ENCODE measurements at regions not wholly inside any gene's neighbourhood (a gene's known extent, or its start where the extent isn't known, plus 50 kb on each side); places are given as distances from the start of the nearest gene placed in this dataset.
A peak's percentile ranks its signal among the peaks of the same experiment; 100 is the strongest.
"Not testable (repeated sequence)": the region's sequence is repeated elsewhere in the genome, so short reads cannot be mapped to it uniquely, and the experiment has no call there.

DNA sequence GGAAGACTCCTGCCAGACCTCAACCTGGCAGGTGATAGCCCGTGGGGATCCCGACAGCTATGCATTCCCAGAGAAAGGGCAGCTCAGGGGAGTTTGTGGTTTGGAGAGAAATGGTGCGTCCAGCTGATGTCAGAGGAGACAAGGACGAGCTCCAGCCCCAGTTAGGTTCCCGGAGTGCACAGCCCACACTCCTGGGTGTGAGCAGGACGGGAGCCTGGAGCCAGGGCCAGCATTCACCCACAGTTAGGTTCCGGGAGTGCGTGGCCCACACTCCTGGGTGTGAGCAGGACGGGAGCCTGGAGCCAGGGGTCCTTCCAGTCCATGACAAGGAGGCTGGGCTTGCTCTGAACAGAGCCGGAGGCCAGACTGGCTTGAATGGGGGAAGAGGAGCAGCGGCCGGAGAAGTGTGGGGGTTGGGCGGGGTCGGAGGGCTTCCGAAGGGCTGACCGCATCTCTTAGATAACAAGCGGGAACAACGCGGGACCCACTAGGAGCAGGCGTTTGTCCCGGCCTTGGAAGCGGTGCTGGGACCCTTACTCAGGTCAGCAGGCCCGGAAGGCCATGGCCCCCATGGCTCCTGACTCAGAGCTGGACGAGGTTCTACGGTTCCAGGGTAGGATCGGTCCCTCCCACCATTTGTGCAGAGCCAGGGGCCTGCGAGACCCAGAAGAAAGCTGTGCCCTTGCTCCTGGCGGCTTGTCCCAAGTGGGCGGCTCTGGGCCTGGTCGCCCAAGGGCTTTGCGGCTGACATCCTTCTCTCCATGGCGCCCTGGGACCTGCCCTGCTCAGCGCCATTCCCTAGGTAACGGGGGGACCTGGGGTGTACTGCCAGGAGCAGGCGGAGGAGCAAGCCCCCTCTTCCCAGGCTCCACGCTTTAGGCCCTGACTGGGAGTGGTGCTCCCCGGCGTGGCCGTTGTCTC is 185.6 kb downstream of the RTP5 start:
- Histone ChIP-seq H3K36me3 (ENCODE audit: insufficient read depth, low read length) (no peaks in the 10 kb centered on the region), H3K4me1 (ENCODE audit: insufficient read depth, low read length) (no peaks in the 10 kb centered on the region), H3K4me3 (ENCODE audit: low read length) (no peak overlapping the region), H3K27me3 (ENCODE audit: insufficient read depth, low read length) (peaks cover 18% of the 10 kb centered on the region), H2AFZ (ENCODE audit: low read depth, low read length) (no peak overlapping the region), H3K9me3 (ENCODE audit: low read length) (no peaks in the 10 kb centered on the region)

GRCh38 chr2:242056026-242056425 is 186.5 kb downstream of the RTP5 start:
- Histone ChIP-seq H2AFZ (ENCODE audit: low read depth, low read length) (no peak overlapping the region), H3K9me3 (ENCODE audit: low read length) (no peaks in the 10 kb centered on the region), H3K4me1 (ENCODE audit: insufficient read depth, low read length) (no peaks in the 10 kb centered on the region), H3K36me3 (ENCODE audit: insufficient read depth, low read length) (no peaks in the 10 kb centered on the region), H3K27me3 (ENCODE audit: insufficient read depth, low read length) (peaks cover 18% of the 10 kb centered on the region), H3K4me3 (ENCODE audit: low read length) (no peak overlapping the region)

DNA sequence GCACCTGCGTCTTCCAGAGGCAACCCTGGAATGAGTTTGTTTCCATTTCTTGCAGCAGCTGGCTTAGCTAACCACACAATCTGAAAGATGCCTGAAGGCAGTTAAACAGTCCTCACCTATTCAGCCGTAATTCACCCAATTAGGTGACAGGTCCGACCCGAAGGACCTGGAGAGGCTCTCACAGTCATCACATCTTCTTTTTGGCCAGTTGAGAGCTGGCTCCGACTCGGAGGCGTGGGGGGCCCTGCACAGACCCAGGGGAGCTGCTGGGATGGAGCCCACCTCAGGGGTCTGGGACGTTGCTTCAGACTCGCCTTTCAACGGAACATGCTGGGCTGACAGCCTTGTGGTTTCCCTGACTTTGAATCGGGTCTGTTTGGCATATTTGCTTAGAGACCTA is 187.3 kb downstream of the RTP5 start:
- no peaks in the 10 kb centered on the region for H3K36me3 ChIP-seq (ENCODE audit: insufficient read depth, low read length)
- no peaks in the 10 kb centered on the region for H3K4me1 ChIP-seq (ENCODE audit: insufficient read depth, low read length)
- no peaks in the 10 kb centered on the region for H3K9me3 ChIP-seq (ENCODE audit: low read length)
- peaks cover 18% of the 10 kb centered on the region for H3K27me3 ChIP-seq (ENCODE audit: insufficient read depth, low read length)
- H2AFZ ChIP-seq (ENCODE audit: low read depth, low read length): no peak overlapping the region
- H3K4me3 ChIP-seq (ENCODE audit: low read length): no peak overlapping the region

- H3K4me3 ChIP-seq (ENCODE audit: low read length): no peak overlapping the region
- no peaks in the 10 kb centered on the region for H3K9me3 ChIP-seq (ENCODE audit: low read length)
- H3K27me3 ChIP-seq (ENCODE audit: insufficient read depth, low read length): peaks cover 18% of the 10 kb centered on the region
- no peak overlapping the region for H2AFZ ChIP-seq (ENCODE audit: low read depth, low read length)
- no peaks in the 10 kb centered on the region for H3K4me1 ChIP-seq (ENCODE audit: insufficient read depth, low read length)
- H3K36me3 ChIP-seq (ENCODE audit: insufficient read depth, low read length): no peaks in the 10 kb centered on the region
Observed at GRCh38 chr2:242057379-242058040, 188.0 kb downstream of the RTP5 start.

DNA sequence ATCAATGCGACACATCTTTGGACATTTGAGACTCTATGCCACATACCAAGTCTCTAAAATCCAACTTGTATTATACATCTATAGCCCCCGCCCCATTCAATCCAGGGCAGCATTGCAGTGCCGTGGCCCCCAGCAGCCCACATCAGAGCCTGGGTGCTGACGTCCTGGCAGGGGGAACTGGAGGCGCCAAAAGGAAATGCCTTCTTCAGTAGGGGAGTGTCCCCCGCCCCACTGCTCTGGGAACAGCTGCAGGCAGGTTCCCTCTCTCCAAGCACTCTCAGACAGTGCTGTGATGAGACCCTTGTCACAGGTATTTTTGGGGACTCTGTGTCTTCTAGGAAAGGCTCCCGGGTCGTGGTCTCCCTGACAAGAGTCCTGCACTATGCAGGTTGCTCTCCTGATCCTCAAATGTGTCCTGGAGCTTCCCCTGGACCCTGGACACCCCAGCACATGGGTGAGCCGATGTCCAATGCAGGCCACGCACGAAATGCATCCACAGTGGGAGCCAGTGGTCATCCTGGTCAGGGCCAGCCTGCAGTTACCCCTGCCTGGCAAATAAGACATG is 188.7 kb downstream of the RTP5 start:
- Histone ChIP-seq H3K4me3 (ENCODE audit: low read length) (no peak overlapping the region), H3K4me1 (ENCODE audit: insufficient read depth, low read length) (peaks cover 3% of the 10 kb centered on the region), H3K9me3 (ENCODE audit: low read length) (peaks cover 4% of the 10 kb centered on the region), H2AFZ (ENCODE audit: low read depth, low read length) (no peak overlapping the region), H3K36me3 (ENCODE audit: insufficient read depth, low read length) (no peaks in the 10 kb centered on the region), H3K27me3 (ENCODE audit: insufficient read depth, low read length) (peaks cover 18% of the 10 kb centered on the region)

- Histone ChIP-seq H3K27me3 (ENCODE audit: insufficient read depth, low read length) (peaks cover 18% of the 10 kb centered on the region), H3K4me3 (ENCODE audit: low read length) (no peak overlapping the region), H2AFZ (ENCODE audit: low read depth, low read length) (no peak overlapping the region), H3K9me3 (ENCODE audit: low read length) (peaks cover 4% of the 10 kb centered on the region), H3K36me3 (ENCODE audit: insufficient read depth, low read length) (no peaks in the 10 kb centered on the region), H3K4me1 (ENCODE audit: insufficient read depth, low read length) (peaks cover 11% of the 10 kb centered on the region)
Observed at GRCh38 chr2:242059566-242059965, 190.0 kb downstream of the RTP5 start.

GRCh38 chr2:242060212-242060835 is 190.8 kb downstream of the RTP5 start:
- H3K9me3 ChIP-seq (ENCODE audit: low read length): peaks cover 4% of the 10 kb centered on the region
- H3K36me3 ChIP-seq (ENCODE audit: insufficient read depth, low read length): no peaks in the 10 kb centered on the region
- H3K4me3 ChIP-seq (ENCODE audit: low read length): no peak overlapping the region
- H2AFZ ChIP-seq (ENCODE audit: low read depth, low read length): no peak overlapping the region
- H3K27me3 ChIP-seq (ENCODE audit: insufficient read depth, low read length): peaks cover 18% of the 10 kb centered on the region
- H3K4me1 ChIP-seq (ENCODE audit: insufficient read depth, low read length): peaks cover 11% of the 10 kb centered on the region

DNA sequence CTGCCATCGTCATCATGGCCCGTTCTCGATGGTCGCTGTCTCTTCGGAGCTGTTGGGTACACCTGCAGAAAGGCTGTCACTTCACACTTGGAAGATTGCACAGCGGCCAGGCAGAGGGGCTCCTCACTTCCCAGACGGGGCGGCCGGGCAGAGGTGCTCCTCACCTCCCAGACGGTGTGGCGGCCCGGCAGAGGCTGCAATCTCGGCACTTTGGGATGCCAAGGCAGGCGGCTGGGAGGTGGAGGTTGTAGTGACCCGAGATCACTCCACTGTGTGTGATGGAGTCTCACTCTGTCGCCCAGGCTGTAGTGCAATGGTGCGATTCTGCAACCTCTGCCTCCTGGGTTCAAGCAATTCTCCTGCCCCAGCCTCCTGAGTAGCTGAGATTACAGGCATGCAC is 192.4 kb downstream of the RTP5 start:
- H2AFZ ChIP-seq (ENCODE audit: low read depth, low read length); H3K9me3 ChIP-seq (ENCODE audit: low read length); H3K36me3 ChIP-seq (ENCODE audit: insufficient read depth, low read length); H3K4me3 ChIP-seq (ENCODE audit: low read length): not testable (repeated sequence)
- peaks cover 11% of the 10 kb centered on the region for H3K4me1 ChIP-seq (ENCODE audit: insufficient read depth, low read length)
- H3K27me3 ChIP-seq (ENCODE audit: insufficient read depth, low read length): peaks cover 13% of the 10 kb centered on the region

DNA sequence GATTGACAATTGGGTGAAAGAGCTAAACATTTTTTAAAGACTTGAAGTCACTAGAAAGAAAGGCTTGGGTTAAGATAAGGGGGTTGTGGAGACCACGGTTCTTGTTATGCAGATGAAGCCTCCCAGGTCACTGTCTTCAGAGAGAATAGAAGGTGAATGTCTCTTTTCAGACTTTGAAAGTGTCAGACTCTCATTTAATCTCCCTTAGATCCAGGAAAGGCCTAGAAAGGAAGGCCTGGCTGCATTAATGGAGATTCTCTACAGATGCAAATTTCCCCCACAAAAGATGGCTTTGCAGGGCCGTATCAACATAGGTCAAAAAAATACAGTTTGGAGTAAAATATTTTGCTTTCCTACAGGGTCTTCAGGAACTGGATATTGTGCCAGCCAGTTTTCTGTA is 193.9 kb downstream of the RTP5 start:
- Histone ChIP-seq H3K27me3 (ENCODE audit: insufficient read depth, low read length) (peaks cover 2% of the 10 kb centered on the region), H3K9me3 (ENCODE audit: low read length) (peaks cover 4% of the 10 kb centered on the region), H2AFZ (ENCODE audit: low read depth, low read length) (peak overlapping the region; percentile 17), H3K4me1 (ENCODE audit: insufficient read depth, low read length) (peaks cover 11% of the 10 kb centered on the region), H3K36me3 (ENCODE audit: insufficient read depth, low read length) (no peaks in the 10 kb centered on the region), H3K4me3 (ENCODE audit: low read length) (no peak overlapping the region)

DNA sequence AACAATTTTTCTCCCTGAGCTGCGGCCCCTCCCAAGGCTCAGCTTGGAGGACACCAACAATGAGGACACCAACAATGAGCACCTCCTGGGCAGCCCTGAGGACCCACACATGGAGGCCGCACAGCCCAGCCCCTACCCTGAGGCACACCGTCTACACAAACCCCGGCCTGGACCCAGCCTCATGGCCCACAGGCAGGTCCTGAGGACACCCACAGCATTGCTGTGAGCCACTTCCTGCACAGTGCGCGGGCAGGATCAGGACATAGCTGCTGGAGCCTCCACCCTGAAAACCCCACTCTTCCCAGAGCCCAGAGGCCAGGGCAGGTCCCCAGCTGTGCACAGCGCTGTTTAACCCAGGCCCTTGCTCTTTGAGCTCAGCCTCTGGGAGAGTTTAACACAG is 194.3 kb downstream of the RTP5 start:
- H3K36me3 ChIP-seq (ENCODE audit: insufficient read depth, low read length): no peaks in the 10 kb centered on the region
- peaks cover 12% of the 10 kb centered on the region for H3K4me1 ChIP-seq (ENCODE audit: insufficient read depth, low read length)
- H3K4me3 ChIP-seq (ENCODE audit: low read length): no peak overlapping the region

GRCh38 chr2:242064364-242065250 is 195.1 kb downstream of the RTP5 start:
- H3K36me3 ChIP-seq (ENCODE audit: insufficient read depth, low read length): no peaks in the 10 kb centered on the region
- peaks cover 4% of the 10 kb centered on the region for H3K9me3 ChIP-seq (ENCODE audit: low read length)
- H3K4me1 ChIP-seq (ENCODE audit: insufficient read depth, low read length): peaks cover 18% of the 10 kb centered on the region
- no peak overlapping the region for H3K4me3 ChIP-seq (ENCODE audit: low read length)
- no peaks in the 10 kb centered on the region for H3K27me3 ChIP-seq (ENCODE audit: insufficient read depth, low read length)
- no peak overlapping the region for H2AFZ ChIP-seq (ENCODE audit: low read depth, low read length)

More for the DNA sequence above, 194.3 kb downstream of the RTP5 start:
- Histone ChIP-seq H2AFZ (ENCODE audit: low read depth, low read length) (peak overlapping the region; percentile 17), H3K27me3 (ENCODE audit: insufficient read depth, low read length) (no peaks in the 10 kb centered on the region), H3K9me3 (ENCODE audit: low read length) (peaks cover 4% of the 10 kb centered on the region)

DNA sequence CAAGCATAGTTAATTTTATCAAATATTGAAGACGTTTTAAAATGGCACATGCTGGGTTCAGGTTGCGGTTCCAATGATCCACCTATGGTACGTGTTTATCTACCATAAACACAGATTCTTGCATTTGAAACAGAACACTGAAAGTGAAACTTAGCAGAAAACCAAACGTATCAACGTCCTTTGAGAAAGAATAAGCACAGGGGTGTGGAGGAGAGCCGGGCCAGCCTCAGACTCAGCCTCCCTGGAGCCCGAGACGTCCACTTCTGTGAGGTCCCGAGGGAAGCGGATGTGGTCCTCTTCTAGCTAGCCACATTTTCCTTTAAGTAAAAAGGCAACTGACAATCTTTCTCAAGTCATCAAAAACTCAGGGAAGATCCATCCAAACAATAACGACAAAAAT is 195.9 kb downstream of the RTP5 start:
- Histone ChIP-seq H3K9me3 (ENCODE audit: low read length) (peaks cover 4% of the 10 kb centered on the region), H3K36me3 (ENCODE audit: insufficient read depth, low read length) (no peaks in the 10 kb centered on the region), H3K4me3 (ENCODE audit: low read length) (no peak overlapping the region), H3K4me1 (ENCODE audit: insufficient read depth, low read length) (peaks cover 23% of the 10 kb centered on the region), H3K27me3 (ENCODE audit: insufficient read depth, low read length) (no peaks in the 10 kb centered on the region), H2AFZ (ENCODE audit: low read depth, low read length) (no peak overlapping the region)

Data from neuron (in vitro differentiated cells).